ENCODE measurements at regions not wholly inside any gene's neighbourhood (a gene's known extent, or its start where the extent isn't known, plus 50 kb on each side); places are given as distances from the start of the nearest gene placed in this dataset.

GRCh38 chr13:74675182-74675581, 541.0 kb upstream of the KLF12 start:
- no peak for TF ChIP-seq CTCF (IDR thresholded peaks at IDR 0.05; ENCODE audit: low read depth, low read length)
- no peak overlapping the region for H3K4me3 ChIP-seq (ENCODE audit: low read depth, low read length)

GRCh38 chr13:74674720-74675119, 540.5 kb upstream of the KLF12 start:
- TF ChIP-seq CTCF (IDR thresholded peaks at IDR 0.05; ENCODE audit: low read depth, low read length), result no peak
- H3K4me3 ChIP-seq (ENCODE audit: low read depth, low read length), result no peak overlapping the region

- H3K4me3 ChIP-seq (ENCODE audit: low read depth, low read length), result no peak overlapping the region
- TF ChIP-seq CTCF (IDR thresholded peaks at IDR 0.05; ENCODE audit: low read depth, low read length), result no peak
Measured at GRCh38 chr13:74669149-74669548, 534.9 kb upstream of the KLF12 start.

GRCh38 chr13:74667656-74668203, 533.5 kb upstream of the KLF12 start:
- no peak for TF ChIP-seq CTCF (IDR thresholded peaks at IDR 0.05; ENCODE audit: low read depth, low read length)
- no peak overlapping the region for H3K4me3 ChIP-seq (ENCODE audit: low read depth, low read length)

- no peak for TF ChIP-seq CTCF (IDR thresholded peaks at IDR 0.05; ENCODE audit: low read depth, low read length)
Measured at GRCh38 chr13:74662905-74663304, 528.7 kb upstream of the KLF12 start.

GRCh38 chr13:74661851-74662250, 527.6 kb upstream of the KLF12 start:
- TF ChIP-seq CTCF (IDR thresholded peaks at IDR 0.05; ENCODE audit: low read depth, low read length), result no peak
- no peak overlapping the region for H3K4me3 ChIP-seq (ENCODE audit: low read depth, low read length)

More at GRCh38 chr13:74662905-74663304, 528.7 kb upstream of the KLF12 start:
- no peak overlapping the region for H3K4me3 ChIP-seq (ENCODE audit: low read depth, low read length)

- H3K4me3 ChIP-seq (ENCODE audit: low read depth, low read length), result no peak overlapping the region
- no peak for TF ChIP-seq CTCF (IDR thresholded peaks at IDR 0.05; ENCODE audit: low read depth, low read length)
Measured at GRCh38 chr13:74657765-74658164, 523.6 kb upstream of the KLF12 start.
